NCI-H2081 treated with DMSO at 0.1 percent for 48 hours (cell line): ENCODE measurements at regions not wholly inside any gene's neighbourhood (a gene's known extent, or its start where the extent isn't known, plus 50 kb on each side); places are given as distances from the start of the nearest gene placed in this dataset.

ENCODE experiments used
- DNase-seq: peaks from one replicate; lab custom pipeline; 2025; lab: John Stamatoyannopoulos, UW

GRCh38 chr13:75132701-75133695 lies 349.0 kb downstream of the TBC1D4 start:
- no peak for DNase-seq

GRCh38 chr13:75129331-75129730 lies 352.6 kb downstream of the TBC1D4 start:
- DNase-seq, result no peak

- DNase-seq, result no peak
Observed at GRCh38 chr13:75124415-75124814, 357.6 kb downstream of the TBC1D4 start.

GRCh38 chr13:75123428-75123827 lies 358.5 kb downstream of the TBC1D4 start:
- no peak for DNase-seq

- DNase-seq, result no peak
Observed at GRCh38 chr13:75120085-75120484, 361.9 kb downstream of the TBC1D4 start.

GRCh38 chr13:75115171-75115570 lies 366.8 kb downstream of the TBC1D4 start:
- no peak for DNase-seq

- no peak for DNase-seq
Observed at GRCh38 chr13:75103976-75104375, 378.0 kb downstream of the TBC1D4 start.

GRCh38 chr13:75102001-75102716 lies 379.8 kb downstream of the TBC1D4 start:
- DNase-seq, result no peak

- DNase-seq, result no peak
Observed at GRCh38 chr13:75101348-75101747, 380.6 kb downstream of the TBC1D4 start.

- DNase-seq, result no peak
Observed at GRCh38 chr13:75092143-75092542, 389.8 kb downstream of the TBC1D4 start.

GRCh38 chr13:75091718-75092117 lies 390.3 kb downstream of the TBC1D4 start:
- DNase-seq, result no peak

GRCh38 chr13:75090872-75091615 lies 390.9 kb downstream of the TBC1D4 start:
- DNase-seq, result no peak

- no peak for DNase-seq
Observed at GRCh38 chr13:75088915-75089314, 393.1 kb downstream of the TBC1D4 start.

GRCh38 chr13:75079226-75079625 lies 402.7 kb downstream of the TBC1D4 start:
- DNase-seq, result no peak

- DNase-seq, result no peak
Observed at GRCh38 chr13:75076476-75076875, 405.5 kb downstream of the TBC1D4 start.

- DNase-seq, result no peak
Observed at GRCh38 chr13:75073786-75074185, 408.2 kb downstream of the TBC1D4 start.

GRCh38 chr13:75072891-75073290 lies 409.1 kb downstream of the TBC1D4 start:
- no peak for DNase-seq

GRCh38 chr13:75072368-75072767 lies 409.6 kb downstream of the TBC1D4 start:
- no peak for DNase-seq

GRCh38 chr13:75071796-75072195 lies 410.2 kb downstream of the TBC1D4 start:
- DNase-seq, result no peak

- DNase-seq, result peak; percentile 17
Observed at GRCh38 chr13:75071395-75071794, 410.6 kb downstream of the TBC1D4 start.

GRCh38 chr13:75061909-75062308 lies 420.1 kb downstream of the TBC1D4 start:
- no peak for DNase-seq

GRCh38 chr13:75055296-75055695 lies 426.7 kb downstream of the TBC1D4 start:
- DNase-seq, result no peak
